Transverse colon (tissue), 4 donors: ENCODE measurements at regions not wholly inside any gene's neighbourhood (a gene's known extent, or its start where the extent isn't known, plus 50 kb on each side); places are given as distances from the start of the nearest gene placed in this dataset.

Source experiments
- POLR2AphosphoS5 ChIP-seq, 3 donors: sonication (generic); formaldehyde crosslinking; IDR thresholded peaks; one replicate each; pipeline ENCODE4 v1.6.1; 2016; ENCODE audit warnings: antibody characterized with exemption in 3 of 3
- TF ChIP-seq, protein P1 (sequence below), 5 experiments: fragments of 200-600 bp in 3 of 5; fragments of 450-650 bp in 2 of 5; sonication (generic) in 3 of 5; IDR thresholded peaks; 1 replicate in 2 of 5; 2 replicates in 3 of 5; pipeline ENCODE4 v1.5.1; 2016 to 2017; ENCODE audit warnings: antibody characterized with exemption in 5 of 5, inconsistent platforms in 3 of 5, mild to moderate bottlenecking in 2 of 5, moderate library complexity in 1 of 5

DNA sequence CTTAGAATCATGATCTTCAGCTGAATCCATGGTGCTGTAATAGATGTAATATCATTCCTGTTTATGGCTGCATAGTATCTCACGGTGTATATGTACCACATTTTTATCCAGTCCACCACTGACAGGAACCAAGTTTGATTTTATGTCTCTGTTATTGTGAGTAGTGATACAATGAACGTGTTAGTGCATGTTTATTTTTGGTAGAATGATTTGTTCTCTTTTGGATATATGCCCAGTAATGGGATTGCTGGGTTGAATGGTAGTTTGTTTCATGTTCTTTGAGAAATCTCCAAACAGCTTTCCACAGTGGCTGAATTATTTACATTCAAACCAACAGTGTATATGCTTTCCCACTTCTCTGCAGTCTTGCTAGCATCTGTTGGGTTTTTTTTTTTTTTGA is 175.1 kb upstream of the CDH10 start:
- no peak for TF ChIP-seq POLR2AphosphoS5 (IDR thresholded peaks at IDR 0.05)
- TF ChIP-seq, protein P1, sequence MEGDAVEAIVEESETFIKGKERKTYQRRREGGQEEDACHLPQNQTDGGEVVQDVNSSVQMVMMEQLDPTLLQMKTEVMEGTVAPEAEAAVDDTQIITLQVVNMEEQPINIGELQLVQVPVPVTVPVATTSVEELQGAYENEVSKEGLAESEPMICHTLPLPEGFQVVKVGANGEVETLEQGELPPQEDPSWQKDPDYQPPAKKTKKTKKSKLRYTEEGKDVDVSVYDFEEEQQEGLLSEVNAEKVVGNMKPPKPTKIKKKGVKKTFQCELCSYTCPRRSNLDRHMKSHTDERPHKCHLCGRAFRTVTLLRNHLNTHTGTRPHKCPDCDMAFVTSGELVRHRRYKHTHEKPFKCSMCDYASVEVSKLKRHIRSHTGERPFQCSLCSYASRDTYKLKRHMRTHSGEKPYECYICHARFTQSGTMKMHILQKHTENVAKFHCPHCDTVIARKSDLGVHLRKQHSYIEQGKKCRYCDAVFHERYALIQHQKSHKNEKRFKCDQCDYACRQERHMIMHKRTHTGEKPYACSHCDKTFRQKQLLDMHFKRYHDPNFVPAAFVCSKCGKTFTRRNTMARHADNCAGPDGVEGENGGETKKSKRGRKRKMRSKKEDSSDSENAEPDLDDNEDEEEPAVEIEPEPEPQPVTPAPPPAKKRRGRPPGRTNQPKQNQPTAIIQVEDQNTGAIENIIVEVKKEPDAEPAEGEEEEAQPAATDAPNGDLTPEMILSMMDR (IDR thresholded peaks at IDR 0.05) = no peak
